ENCODE measurements at regions not wholly inside any gene's neighbourhood (a gene's known extent, or its start where the extent isn't known, plus 50 kb on each side); places are given as distances from the start of the nearest gene placed in this dataset.

DNA sequence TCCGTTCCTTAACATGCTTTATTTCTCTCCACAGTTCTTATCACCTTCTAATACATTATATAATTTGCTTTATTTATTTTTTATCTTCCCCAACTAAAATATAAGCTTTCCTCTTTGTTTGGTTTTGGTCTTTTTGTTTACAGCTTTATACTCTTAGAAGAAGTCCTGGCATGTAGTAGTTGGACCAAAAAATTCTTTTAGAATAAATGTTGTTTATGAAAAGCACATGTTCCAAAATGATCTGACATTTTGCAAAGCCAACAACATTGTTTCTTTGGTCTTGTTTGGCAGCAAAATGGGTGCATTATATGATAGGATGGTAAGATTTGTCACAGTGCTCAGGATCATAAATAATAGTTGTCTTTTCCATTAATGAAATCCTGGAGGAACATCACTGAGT, 312.5 kb downstream of the LRIG3 start:
- TF ChIP-seq, protein P1, sequence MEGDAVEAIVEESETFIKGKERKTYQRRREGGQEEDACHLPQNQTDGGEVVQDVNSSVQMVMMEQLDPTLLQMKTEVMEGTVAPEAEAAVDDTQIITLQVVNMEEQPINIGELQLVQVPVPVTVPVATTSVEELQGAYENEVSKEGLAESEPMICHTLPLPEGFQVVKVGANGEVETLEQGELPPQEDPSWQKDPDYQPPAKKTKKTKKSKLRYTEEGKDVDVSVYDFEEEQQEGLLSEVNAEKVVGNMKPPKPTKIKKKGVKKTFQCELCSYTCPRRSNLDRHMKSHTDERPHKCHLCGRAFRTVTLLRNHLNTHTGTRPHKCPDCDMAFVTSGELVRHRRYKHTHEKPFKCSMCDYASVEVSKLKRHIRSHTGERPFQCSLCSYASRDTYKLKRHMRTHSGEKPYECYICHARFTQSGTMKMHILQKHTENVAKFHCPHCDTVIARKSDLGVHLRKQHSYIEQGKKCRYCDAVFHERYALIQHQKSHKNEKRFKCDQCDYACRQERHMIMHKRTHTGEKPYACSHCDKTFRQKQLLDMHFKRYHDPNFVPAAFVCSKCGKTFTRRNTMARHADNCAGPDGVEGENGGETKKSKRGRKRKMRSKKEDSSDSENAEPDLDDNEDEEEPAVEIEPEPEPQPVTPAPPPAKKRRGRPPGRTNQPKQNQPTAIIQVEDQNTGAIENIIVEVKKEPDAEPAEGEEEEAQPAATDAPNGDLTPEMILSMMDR (IDR thresholded peaks at IDR 0.05; ENCODE audit: low read depth, low read length, poor library complexity, severe bottlenecking) = no peak
- TF ChIP-seq EZH2phosphoT487 (IDR thresholded peaks at IDR 0.05; ENCODE audit: borderline replicate concordance, low read length) = no peak

All from DOHH2 (cell line).